Myocyte (in vitro differentiated cells): ENCODE measurements at regions not wholly inside any gene's neighbourhood (a gene's known extent, or its start where the extent isn't known, plus 50 kb on each side); places are given as distances from the start of the nearest gene placed in this dataset.

Source experiments
- DNase-seq: peaks from one replicate; pipeline ENCODE4 v3.0.0-alpha.2; 2012; ENCODE audit warnings: low read depth

DNA sequence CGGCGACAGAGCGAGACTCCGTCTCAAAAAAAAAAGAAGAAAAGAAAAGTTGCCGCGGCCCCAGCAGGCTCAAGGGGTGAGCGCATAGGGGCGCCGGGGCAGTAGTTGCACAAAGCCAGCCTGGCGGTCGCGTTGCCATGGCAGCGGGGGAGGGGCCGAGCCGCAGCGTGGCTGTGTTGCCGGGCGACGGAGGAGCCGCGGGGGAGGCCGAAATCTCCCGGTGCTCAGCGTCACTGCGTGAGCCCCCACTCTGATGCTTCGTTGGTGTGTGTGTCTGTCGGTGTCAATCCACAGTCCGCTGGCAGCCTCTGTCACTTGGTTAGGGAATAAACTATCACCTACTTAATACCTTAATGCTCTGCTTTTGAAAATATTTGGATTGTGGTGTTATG is 82.9 kb upstream of the C1QTNF9B start:
- peak; percentile 91 for DNase-seq

DNA sequence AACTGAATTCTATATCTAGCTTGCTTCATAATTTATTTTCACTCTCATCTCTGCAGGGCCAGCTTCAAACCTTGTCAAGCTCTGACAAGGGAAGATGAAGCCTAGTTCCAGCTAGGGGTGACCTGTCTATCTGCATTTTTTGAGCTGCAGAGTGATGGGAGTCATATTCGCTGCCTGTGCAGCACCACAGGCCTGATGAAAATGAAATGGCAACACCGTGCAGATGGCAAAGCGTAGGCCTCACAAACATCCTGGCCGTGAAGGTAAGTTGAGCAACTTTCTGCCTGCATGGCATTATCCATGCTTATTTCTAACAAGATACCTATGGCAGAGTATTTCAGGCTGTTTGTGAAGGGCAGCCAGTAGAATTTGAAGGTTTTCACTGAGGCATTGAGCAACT is 86.4 kb upstream of the C1QTNF9B start:
- no peak for DNase-seq

DNA sequence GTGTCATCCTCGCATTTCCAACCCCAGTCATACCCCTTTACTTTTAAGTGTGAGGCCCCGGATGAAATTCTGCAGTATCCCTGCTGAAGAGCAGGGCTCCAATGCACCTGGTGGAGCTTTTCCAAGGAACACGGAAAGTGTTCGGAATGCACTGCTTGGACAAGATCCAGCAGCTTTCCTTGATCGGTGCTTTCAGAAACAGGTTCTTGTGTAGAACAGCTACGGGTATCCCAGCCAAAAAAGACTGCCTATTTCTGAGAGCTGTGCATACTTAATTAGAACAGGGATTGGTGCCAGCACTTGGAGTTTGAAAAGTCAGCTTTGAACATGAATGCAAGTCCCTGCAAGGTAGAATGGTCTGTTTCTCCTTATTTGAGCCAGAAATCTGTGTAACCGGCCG is 87.2 kb upstream of the C1QTNF9B start:
- DNase-seq = no peak

DNA sequence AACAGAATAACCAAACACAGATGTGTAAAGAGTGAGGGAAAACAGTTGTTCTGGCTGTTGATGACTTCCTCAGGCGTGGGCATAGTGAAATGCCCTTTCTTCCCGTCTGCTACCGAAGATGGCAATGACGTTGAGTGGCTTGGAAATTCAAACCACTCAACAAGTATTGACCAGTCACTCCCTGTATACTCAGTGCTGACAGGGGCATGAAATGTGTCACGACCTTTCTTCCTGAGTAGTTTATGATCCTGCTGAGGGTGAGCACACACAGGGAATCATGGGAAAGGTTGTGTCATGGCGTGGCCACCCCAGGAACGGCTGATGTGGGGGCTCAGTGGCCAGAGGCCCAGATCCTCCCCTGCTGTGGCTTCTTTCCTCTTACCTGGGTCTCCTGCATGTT is 87.8 kb upstream of the C1QTNF9B start:
- no peak for DNase-seq

GRCh38 chr13:23985839-23986238 is 88.5 kb upstream of the C1QTNF9B start:
- DNase-seq = peak; percentile 90

DNA sequence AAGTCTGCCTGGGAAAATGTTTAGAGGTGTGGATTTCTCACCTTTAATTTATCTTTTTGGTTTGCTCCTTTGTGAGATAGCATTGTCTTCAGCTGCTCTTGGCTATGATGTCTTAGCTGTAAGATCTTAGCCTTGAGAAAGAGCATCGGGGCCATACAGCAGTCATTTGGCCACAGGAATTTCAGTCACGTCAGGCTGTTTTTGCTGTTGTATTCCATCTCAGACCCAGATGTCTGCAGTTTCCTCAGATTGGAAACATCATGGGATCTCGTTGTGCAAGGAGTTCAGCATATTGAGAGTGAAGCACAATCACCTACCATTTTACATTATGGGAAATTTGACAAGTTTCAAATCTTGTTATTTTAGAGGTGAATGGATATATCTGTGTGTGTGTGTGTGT is 89.3 kb upstream of the C1QTNF9B start:
- DNase-seq = peak; percentile 71

- no peak for DNase-seq
Measured at GRCh38 chr13:23987331-23987894, 90.1 kb upstream of the C1QTNF9B start.

- no peak for DNase-seq
Measured at GRCh38 chr13:23988546-23989122, 91.3 kb upstream of the C1QTNF9B start.

DNA sequence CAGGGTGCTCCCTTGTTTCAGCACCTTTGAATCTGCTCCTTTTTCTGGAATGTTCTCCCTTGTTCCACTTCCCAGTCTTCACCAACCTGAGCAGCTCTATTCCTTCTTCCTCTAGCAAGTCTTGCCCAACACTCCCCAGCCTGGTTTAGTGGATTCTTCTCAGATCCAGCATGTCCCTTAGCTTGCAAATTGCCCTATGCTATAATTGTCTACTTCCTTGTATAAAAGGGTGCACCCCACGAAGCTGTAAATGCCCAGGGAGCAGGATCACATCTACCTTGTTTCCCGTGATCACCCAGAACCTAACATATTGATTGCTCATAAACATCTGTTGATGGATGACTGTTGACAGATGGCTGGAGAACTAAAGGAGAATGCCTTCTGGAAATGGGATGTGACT is 93.2 kb upstream of the C1QTNF9B start:
- no peak for DNase-seq

GRCh38 chr13:23991119-23991518 is 93.8 kb upstream of the C1QTNF9B start:
- no peak for DNase-seq

DNA sequence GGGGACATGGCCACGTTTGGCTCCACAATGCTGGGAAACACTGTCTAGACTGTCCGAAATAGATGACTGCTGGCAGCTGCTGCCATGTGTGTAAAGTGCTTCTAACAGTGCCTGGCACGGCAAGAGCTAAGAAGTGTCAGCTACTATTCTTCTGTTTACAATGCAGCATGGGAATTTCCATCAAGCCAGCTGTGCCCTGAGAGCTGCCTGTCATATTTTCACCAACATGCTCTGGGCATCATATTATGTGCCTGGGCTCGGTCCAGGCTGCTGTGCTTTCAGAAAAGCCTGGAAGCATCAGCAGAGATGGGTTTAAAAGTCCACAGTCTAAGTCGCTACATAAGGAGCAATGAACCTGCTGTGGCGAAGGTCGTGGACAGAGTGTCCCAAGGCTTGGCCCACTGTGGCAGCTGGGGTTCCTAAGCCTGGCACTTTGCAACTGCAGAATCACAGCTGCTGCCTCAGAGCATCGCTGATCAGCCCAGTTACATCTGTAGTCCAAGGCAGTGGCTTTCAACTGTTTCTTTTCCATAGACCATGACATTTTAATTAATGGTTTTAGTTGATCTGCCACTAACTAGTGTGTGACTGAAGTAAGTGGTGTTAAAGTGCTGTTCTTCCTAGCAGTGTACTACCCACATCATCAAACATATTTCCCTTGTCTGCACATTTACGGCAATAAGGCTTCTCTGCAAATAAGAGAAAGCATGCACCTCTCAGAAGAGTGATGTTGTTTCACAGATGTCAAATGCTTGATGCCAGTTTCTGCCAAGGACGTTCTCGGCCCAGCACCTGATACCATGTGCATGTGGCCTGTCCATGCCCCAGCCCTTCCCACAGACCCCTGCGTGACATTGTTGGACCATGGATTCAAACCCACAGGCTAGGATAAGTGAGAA is 95.7 kb upstream of the C1QTNF9B start:
- peak; percentile 83 for DNase-seq

- DNase-seq = no peak
Measured at GRCh38 chr13:23993680-23993985, 96.3 kb upstream of the C1QTNF9B start.

GRCh38 chr13:23995283-23996073 is 98.2 kb upstream of the C1QTNF9B start:
- DNase-seq = no peak

- DNase-seq = no peak
Measured at GRCh38 chr13:23996456-23996855, 99.2 kb upstream of the C1QTNF9B start.

- no peak for DNase-seq
Measured at GRCh38 chr13:23999424-23999823, 102.1 kb upstream of the C1QTNF9B start.

DNA sequence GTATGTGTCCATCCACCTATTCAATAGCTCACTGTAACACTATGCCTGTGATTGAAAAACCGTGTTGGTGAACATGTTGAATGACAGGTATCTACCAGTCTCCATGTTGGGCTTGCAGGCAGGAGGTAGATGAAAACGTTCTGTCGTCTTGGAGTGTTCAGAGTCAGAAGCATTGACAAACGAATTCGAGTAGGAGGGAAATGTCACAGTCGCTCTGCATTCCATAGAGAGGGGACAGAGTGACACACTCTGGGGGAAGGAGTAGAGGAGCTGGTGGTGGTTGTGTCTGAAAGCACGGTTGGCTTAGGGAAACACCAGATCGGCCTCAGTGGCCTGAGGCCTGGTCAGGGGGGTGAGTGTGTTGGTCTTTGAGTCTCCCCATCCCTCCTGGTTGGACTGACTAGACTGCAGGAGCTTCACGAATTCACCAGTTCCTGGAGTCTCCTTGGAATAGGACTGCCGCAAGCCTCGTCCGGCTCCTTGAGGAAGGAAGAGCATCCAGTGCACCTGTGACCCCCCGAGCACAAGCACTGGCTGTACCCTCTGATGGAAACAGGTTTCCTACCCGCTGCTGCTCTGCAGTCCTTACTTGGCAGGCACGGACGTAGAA is 105.0 kb upstream of the C1QTNF9B start:
- no peak for DNase-seq

- DNase-seq = no peak
Measured at GRCh38 chr13:24004142-24004899, 107.0 kb upstream of the C1QTNF9B start.

DNA sequence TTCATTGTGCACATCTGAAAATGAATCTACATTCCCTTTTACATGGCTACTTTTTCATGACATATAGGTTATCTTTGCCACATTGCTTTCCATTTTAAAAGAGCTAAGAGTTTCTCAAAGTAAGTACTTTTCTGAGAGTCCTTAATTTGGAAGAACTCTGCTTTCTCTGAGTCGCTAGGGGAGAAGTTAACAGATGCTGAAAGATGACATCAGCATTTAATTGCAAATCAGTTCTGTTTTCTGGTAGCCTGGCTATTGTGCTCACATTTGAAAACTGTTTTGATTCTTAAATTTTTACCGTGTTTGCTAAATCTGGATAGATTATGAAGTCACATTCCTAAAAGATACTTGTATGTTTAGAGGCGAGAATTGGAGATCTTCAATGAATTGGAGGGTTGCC is 107.7 kb upstream of the C1QTNF9B start:
- DNase-seq = no peak

- no peak for DNase-seq
Measured at GRCh38 chr13:24005755-24006281, 108.5 kb upstream of the C1QTNF9B start.

DNA sequence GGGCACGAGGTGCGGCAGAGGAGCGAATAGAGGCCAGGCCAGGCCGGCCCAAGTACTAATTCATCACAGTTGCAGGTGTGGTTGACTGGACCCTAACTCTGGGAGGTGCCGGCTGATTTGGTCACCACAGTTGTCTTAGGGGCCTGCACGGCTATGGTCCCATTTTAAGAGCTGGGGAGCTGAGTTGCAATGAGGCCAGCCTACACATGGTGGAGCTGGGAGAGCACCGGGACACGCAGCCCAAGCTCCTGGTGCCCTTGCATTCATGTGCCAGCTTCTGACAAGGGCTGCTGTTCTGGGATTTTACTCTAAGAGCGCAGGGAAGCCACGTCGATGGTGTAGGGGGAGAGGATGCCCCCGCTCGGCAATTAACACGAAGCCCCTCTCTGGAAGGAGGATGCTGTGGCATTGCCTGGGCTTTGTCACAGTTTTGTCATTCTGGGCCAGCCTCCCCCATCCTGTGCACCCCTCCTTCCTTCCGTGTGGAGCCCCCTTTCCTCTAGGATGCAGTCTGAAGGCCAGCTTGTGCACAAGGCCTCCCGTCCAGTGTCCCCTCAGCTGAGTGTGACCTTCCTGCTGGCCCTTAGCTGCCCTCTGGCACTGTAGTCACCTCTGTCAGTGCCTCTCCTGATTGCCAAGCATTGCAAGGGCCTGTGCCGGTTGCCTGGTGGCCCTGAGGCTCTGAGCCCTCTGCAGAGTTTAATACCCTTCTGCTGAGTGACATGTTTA is 109.4 kb upstream of the C1QTNF9B start:
- no peak for DNase-seq
